ENCODE measurements at regions not wholly inside any gene's neighbourhood (a gene's known extent, or its start where the extent isn't known, plus 50 kb on each side); places are given as distances from the start of the nearest gene placed in this dataset.

GRCh38 chr4:89561048-89561447 is 253.4 kb upstream of the GPRIN3 start:
- no peak overlapping the region for H2AK5ac ChIP-seq (ENCODE audit: insufficient read length, low read length)
- Mint-ChIP-seq H3K36me3 (ENCODE audit: insufficient read depth in 1 of 3, low read depth in 3 of 3) (no peaks in the 10 kb centered on the region), H3K27ac (no peak overlapping the region), H3K4me3 (no peak overlapping the region), H3K4me1 (peaks cover 24 to 29% of the 10 kb centered on the region in 2 experiments), H3K27me3 (ENCODE audit: low read depth) (peaks cover 12% of the 10 kb centered on the region), H3K9me3 (no peaks in the 10 kb centered on the region)
- no peak overlapping the region for H4K91ac ChIP-seq (ENCODE audit: insufficient read length, low read depth, low read length)
- no CpG with 5 or more reads among the region's 2 CpGs for WGBS (ENCODE audit: extremely low coverage, insufficient read length, low lambda C conversion rate)
- H2AFZ ChIP-seq (ENCODE audit: low read length), result no peak overlapping the region
- no peak for DNase-seq
- no peak overlapping the region for H4K5ac ChIP-seq (ENCODE audit: insufficient read length, low read depth, low read length)
- no peaks in the 10 kb centered on the region for H3K4me1 ChIP-seq (ENCODE audit: insufficient read depth, low read length)
- no peak overlapping the region for H3K9ac ChIP-seq (ENCODE audit: extremely low read depth, insufficient read length, low read length)
- no peaks in the 10 kb centered on the region for H3K27me3 ChIP-seq (ENCODE audit: insufficient read depth, low read length)
- H4K8ac ChIP-seq (replicated peaks; ENCODE audit: insufficient read length, low read depth, low read length), result no peak overlapping the region
- no peak overlapping the region for H2BK120ac ChIP-seq (ENCODE audit: low read depth, low read length, poor library complexity, severe bottlenecking)
- H3K9me3 ChIP-seq (ENCODE audit: control insufficient read depth, low read depth, low read length), result no peaks in the 10 kb centered on the region
- no peak overlapping the region for H3T11ph ChIP-seq (ENCODE audit: low read length)
- H2BK5ac ChIP-seq (ENCODE audit: insufficient read length, low read length), result no peak overlapping the region
- no peak overlapping the region for H3K14ac ChIP-seq (ENCODE audit: insufficient read depth, low read length)
- H3K18ac ChIP-seq (ENCODE audit: insufficient read length, low read depth, low read length), result no peak overlapping the region
- no peak overlapping the region for H3K56ac ChIP-seq (ENCODE audit: insufficient read length, low read depth, low read length)
- H3K4ac ChIP-seq (ENCODE audit: low read depth, low read length), result no peak overlapping the region
- H3K79me2 ChIP-seq (ENCODE audit: insufficient read depth, low read length), result no peaks in the 10 kb centered on the region
- H4K20me1 ChIP-seq (ENCODE audit: control insufficient read depth, insufficient read depth, insufficient read length), result no peaks in the 10 kb centered on the region
- no peaks in the 10 kb centered on the region for H3K79me1 ChIP-seq (ENCODE audit: insufficient read depth, low read depth, low read length, poor library complexity, severe bottlenecking)
- no peak overlapping the region for H3K23ac ChIP-seq (ENCODE audit: insufficient read length, low read depth, low read length)
- H3K4me2 ChIP-seq (ENCODE audit: insufficient read depth, insufficient read length, low read length), result no peak overlapping the region
- no peak overlapping the region for H2BK12ac ChIP-seq (ENCODE audit: insufficient read length, low read depth, low read length)
- TF ChIP-seq, protein P1, sequence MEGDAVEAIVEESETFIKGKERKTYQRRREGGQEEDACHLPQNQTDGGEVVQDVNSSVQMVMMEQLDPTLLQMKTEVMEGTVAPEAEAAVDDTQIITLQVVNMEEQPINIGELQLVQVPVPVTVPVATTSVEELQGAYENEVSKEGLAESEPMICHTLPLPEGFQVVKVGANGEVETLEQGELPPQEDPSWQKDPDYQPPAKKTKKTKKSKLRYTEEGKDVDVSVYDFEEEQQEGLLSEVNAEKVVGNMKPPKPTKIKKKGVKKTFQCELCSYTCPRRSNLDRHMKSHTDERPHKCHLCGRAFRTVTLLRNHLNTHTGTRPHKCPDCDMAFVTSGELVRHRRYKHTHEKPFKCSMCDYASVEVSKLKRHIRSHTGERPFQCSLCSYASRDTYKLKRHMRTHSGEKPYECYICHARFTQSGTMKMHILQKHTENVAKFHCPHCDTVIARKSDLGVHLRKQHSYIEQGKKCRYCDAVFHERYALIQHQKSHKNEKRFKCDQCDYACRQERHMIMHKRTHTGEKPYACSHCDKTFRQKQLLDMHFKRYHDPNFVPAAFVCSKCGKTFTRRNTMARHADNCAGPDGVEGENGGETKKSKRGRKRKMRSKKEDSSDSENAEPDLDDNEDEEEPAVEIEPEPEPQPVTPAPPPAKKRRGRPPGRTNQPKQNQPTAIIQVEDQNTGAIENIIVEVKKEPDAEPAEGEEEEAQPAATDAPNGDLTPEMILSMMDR (conservative IDR thresholded peaks at IDR 0.05), result no peak
- H2BK15ac ChIP-seq (ENCODE audit: low read depth, low read length), result no peak overlapping the region
- no peak overlapping the region for H2BK20ac ChIP-seq (ENCODE audit: low read depth, low read length, poor library complexity, severe bottlenecking)
- no peaks in the 10 kb centered on the region for H3K23me2 ChIP-seq (ENCODE audit: insufficient read length, low read depth, low read length, poor library complexity, severe bottlenecking)
- H3K27ac ChIP-seq (ENCODE audit: insufficient read length, low read depth, low read length), result no peak overlapping the region

Measured in H9 (cell line).